ENCODE measurements at regions not wholly inside any gene's neighbourhood (a gene's known extent, or its start where the extent isn't known, plus 50 kb on each side); places are given as distances from the start of the nearest gene placed in this dataset.
A peak's percentile ranks its signal among the peaks of the same experiment; 100 is the strongest.
"Not testable (repeated sequence)": the region's sequence is repeated elsewhere in the genome, so short reads cannot be mapped to it uniquely, and the experiment has no call there.

DNA sequence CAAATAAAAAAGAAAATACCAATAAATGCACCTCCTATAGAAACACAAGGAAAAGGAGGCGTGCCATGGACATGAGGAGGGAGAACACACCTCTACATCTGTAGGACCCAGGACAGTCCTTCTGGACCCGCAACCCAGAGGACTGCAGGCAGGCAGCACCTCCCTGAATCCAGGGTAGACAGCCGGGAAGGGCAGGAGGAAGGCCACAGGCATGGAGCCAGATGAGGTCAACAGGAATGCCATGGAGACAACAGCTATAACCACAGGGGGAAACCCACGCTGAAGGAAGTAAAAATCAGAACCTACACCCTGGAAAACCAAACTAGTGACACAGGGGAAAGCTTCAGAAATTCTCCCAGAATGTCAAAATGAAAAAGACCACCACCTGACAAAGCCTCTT is 248.8 kb upstream of the NSMCE3 start:
- H3K27ac ChIP-seq: no peak overlapping the region
- DNase-seq (ENCODE audit: low read depth, low spot score): no peak

DNA sequence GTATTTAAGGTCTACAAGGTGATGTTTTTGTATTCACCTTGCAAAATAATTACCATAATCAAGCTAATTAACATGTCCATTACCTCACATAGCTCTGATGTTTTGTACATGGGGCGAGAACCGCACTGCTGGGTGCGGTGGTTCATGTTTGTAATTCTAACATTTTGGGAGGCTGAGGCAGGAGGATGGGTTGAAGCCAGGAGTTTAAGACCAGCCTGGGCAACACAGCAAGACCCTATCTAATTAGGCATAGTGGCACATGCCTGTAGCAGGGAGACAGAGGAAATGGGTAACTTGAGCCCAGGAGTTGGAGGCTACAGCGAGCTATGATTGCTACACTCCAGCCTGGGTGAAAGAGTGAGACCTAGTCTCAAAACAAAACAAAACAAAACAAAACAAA is 248.2 kb upstream of the NSMCE3 start:
- no peak for DNase-seq (ENCODE audit: low read depth, low spot score)
- no peak overlapping the region for H3K27ac ChIP-seq

DNA sequence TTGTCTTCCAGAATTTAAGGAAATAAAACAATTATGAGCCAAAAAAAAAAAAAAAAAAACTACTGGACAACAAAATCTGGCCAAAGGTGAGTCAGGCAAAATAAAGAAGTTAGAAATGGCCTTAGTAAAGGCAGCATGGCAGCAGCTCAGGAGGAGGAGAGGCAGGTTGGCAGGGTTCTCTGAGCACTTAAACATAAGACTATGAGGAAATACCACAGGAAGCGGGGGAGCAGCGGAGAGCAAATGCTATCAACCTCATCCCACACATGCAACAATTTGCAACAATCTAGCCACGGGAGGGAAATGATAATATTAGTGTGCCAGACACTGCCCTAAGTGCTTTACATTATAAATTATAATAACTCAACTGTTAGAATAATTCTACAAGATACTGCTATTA is 247.3 kb upstream of the NSMCE3 start:
- no peak for DNase-seq (ENCODE audit: low read depth, low spot score)
- H3K27ac ChIP-seq: no peak overlapping the region

DNA sequence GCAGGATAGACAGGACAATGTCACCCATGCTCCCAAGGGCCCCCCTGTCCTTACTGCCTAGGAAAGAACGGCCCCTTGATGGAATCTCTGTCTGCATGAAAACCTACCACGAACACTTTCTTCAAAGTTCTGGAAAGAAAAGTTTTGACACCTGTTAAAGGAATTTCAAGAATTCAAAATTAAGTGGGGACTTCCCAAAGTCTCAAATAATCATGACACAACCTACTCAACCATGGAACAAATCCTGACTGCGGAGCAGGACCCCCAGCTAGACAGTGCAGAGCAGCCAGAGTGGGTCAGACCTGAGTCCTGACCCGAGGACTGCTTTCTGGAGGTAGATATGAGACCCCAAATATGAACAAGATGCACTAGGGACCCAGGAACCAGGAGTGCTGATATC is 245.3 kb upstream of the NSMCE3 start:
- H3K27ac ChIP-seq: no peak overlapping the region
- DNase-seq (ENCODE audit: low read depth, low spot score): no peak

DNA sequence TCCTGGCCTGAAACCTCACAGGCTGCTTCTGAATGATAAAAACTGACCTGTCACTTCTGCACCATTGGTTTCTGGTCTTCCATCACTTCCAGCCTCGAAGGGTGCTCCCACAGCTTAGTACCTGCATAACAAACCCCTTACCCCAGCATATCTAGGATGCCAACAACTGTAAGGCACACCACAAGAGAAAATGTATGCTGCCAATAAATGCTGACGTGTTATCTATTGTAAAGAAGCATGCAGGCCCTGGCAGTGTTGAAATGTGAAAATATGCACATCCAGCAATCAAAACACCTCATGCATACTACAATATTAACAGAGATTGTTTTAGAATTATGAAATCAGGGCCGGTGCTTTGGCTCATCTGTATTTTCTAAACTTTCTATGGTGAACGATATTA is 242.0 kb upstream of the NSMCE3 start:
- DNase-seq (ENCODE audit: low read depth, low spot score): no peak

DNA sequence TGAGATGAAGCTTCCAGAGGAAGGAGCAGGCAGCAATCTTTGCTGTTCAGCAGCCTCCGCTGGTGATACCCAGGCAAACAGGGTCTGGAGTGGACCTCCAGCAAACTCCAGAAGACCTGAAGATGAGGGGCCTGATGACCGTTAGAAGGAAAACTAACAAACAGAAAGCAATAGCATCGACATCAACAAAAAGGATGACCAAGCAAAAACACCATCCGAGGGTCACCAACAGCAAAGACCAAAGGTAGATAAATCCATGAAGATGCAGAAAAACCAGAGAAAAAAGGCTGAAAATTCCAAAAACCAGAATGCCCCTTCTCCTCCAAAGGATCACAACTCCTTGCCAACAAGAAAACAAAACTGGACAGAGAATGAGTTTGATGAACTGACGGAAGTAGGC is 235.9 kb upstream of the NSMCE3 start:
- not testable (repeated sequence) for DNase-seq (ENCODE audit: low read depth, low spot score); H3K27ac ChIP-seq

More for the DNA sequence above, 242.0 kb upstream of the NSMCE3 start:
- no peak overlapping the region for H3K27ac ChIP-seq

DNA sequence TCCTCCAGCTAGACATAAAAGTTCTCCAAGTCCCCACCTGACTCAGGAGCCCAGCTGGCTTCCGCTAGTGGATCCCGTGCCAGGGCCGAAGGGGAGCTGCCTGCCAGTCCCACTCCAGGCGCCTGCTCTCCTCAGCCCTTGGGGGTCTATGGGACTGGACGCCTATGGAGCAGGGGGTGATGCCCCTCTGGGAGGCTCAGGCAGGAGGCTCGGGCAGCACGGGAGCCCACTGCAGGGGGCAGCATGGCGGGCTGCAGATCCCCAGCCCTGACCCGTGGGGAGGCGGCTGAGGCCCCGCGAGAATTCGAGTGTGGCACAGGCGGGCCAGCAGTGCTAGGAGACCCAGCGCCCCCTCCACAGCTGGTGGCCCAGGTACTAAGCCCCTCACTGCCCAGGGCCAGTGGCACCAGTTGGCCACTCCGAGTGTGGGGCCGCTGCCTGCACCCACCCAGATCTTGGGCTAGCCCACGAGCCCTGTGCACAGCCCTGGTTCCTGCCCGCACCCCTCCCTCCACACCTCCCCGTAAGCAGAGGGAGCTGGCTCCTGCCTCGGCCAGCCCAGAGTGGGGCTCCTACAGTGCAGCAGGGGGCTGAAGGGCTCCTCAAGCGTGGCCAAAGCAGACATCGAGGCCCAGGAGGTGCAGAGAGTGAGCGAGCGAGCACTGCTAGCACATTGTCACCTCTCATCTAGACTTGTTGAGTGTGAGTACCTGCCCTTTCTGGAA is 221.3 kb upstream of the NSMCE3 start:
- DNase-seq (ENCODE audit: low read depth, low spot score): no peak
- no peak overlapping the region for H3K27ac ChIP-seq

DNA sequence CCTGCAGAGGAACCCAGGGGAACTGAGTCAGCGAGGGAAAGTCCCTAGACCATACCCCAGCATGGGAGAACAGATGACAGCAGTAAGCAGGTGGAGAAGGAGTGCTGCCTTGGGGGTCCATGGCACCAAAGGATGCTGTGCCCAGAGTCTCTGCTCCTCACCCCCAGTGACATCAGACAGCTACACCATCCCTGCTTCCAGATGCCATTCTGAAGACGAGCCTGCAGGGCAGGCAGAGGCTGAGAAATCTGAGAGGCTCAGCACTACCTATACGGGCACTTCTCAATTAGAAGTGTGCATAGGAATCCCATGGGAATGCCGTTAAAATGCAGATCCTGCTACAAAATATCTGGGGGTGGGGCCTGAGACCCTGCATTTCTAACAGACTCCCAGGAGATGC is 211.3 kb upstream of the NSMCE3 start:
- no peak for DNase-seq (ENCODE audit: low read depth, low spot score)
- no peak overlapping the region for H3K27ac ChIP-seq

DNA sequence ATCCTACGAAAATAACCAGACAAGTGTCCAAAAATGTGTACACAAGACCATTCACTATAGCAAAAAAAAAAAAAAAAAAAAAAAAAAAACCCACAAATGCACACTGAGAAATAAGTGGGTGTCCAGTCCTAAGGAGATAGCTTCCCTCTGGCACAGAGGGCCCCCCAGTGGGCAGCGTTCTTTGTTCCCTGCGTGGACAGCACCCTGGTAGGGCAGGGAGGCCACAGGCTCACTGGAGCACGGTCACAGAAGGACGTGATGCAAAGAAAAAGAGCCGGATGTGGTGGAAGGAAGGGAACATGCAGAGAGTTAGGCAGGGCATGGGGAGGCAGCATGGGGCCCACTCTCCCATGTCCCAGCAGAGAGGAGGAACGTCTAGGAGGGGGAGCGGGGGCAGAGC is 210.7 kb upstream of the NSMCE3 start:
- DNase-seq (ENCODE audit: low read depth, low spot score): no peak

DNA sequence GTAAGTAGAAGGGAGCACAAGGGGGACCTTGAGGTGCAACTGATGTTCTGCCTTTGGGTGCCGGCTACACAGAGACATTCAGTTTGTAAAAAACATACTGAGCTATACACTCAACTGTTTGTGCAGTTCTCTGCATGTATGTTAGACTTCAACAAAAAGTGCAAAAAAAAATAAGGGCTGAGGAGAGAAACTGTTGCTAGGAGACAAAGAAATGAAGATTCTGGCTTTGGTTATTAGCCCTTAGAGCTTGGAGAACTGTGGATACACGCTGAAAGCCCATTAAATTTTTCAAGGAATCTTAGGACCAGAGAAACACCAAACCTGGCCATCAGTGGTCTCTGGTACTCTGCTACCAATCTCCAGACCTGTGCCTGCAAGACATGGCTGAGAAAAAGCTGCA is 207.6 kb upstream of the NSMCE3 start:
- DNase-seq (ENCODE audit: low read depth, low spot score): no peak
- H3K27ac ChIP-seq: no peak overlapping the region

More for the DNA sequence above, 210.7 kb upstream of the NSMCE3 start:
- H3K27ac ChIP-seq: no peak overlapping the region

DNA sequence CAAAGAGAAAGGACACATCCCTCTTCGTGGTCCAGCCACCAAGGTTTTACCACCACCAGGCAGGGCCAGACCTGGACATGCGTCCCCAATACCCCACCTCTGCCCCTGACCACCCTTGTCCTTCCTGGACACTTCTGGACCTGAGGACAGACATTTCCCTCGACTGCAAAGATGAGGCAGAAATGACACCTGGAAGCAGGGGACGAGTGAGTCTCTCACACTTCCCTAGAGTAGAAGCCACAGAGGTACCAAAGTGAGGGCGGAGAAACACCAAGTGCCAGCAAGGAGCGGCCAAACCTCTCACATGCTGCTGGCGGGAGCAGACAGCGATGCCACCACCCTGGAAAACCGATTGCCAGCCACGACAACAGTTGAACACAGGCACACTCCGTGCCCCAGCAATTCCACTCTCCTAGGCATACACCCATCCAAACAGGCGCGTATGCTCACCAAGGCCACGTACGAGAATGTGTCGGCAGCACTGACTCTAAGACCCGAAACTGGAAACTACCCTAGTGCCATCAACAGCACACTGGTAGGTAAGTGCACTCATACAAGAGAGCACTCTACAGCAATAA is 207.0 kb upstream of the NSMCE3 start:
- no peak overlapping the region for H3K27ac ChIP-seq
- DNase-seq (ENCODE audit: low read depth, low spot score): no peak

DNA sequence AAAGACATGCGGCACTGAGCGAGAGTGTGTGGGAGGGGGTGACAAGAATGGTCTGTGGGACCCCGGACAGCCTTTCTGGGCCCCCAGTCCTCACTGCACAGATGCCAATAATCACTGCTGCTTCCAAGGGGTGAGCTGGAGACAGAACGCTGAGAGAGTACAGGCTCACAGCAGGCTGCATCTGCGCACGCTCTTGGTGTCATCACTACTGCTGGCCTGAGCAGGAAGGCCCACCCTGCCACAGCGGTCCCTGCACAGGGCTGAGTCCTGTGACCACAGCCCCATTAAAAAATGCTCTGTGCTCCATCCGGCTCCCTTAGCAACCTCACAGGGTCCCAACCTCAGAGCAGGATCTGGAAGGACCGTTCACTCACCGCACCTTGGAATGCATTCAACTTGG is 205.5 kb upstream of the NSMCE3 start:
- DNase-seq (ENCODE audit: low read depth, low spot score): no peak
- H3K27ac ChIP-seq: no peak overlapping the region

DNA sequence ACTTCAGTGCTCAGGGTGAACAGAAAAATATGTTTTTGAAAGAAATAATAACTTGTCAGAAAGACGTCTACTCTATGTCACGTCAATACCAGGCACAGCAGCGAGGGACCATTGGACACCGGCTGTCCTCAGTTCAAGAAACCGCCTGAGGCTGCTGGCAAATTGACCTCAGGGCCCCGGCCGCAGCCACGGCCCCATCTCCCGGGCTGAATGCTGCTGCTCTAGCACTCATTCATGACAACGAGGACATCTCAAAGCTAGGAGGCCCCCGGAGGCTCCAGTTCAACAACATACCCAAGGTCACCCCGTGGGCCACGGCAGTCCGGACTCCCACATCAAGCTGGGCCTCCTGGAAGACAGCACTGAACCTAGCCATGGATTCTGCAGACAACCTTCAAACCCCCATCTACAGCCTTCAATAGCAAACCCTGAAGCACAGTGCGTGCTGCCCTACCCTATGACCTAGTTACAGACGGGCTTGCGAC is 204.0 kb upstream of the NSMCE3 start:
- no peak for DNase-seq (ENCODE audit: low read depth, low spot score)
- no peak overlapping the region for H3K27ac ChIP-seq

DNA sequence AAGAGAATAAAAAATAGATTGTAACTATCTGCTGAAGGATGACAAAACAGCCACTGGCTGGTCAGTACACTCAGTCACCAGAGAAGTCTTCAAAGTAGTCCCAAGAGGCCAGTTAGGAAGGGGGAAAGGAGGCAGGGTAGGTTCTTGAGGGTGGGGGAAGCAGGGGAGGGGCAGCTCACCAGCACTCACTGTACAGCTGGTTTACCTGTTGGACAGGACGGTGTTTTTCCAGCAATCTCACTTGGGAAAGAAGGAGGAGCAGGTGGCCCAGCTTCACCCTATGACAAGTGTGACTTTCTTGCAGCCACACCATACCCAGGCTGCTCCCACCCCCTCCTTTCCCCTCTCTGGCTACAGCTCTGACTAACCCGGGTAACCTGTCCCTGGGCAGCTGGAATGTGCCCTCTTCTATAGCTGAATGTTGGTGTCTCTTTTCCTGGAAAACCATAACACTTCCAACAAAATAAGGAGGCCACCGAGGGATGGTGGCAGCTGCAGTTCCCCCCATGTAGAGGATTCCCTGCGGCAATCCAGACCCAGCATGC is 203.4 kb upstream of the NSMCE3 start:
- no peak for DNase-seq (ENCODE audit: low read depth, low spot score)
- H3K27ac ChIP-seq: no peak overlapping the region

DNA sequence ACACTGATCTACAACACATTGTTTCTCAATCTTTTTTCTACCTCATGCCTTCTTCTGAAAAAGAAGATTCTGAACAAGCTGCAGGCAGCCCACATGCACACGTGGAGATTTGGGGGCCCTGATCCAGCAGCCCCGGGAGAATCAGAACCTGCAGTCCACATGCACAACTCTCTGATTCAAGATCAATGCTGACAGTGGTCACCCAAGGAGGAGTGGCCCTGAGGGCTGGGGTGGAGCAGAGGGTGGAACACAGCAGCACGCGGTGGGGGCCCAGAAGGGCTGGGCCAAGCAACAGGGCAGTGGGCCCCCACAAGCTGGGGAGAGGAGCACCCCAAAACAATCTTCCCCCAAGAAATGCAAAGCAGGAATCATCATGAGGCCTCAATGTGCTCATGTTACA is 202.1 kb upstream of the NSMCE3 start:
- H3K27ac ChIP-seq: no peak overlapping the region
- no peak for DNase-seq (ENCODE audit: low read depth, low spot score)

DNA sequence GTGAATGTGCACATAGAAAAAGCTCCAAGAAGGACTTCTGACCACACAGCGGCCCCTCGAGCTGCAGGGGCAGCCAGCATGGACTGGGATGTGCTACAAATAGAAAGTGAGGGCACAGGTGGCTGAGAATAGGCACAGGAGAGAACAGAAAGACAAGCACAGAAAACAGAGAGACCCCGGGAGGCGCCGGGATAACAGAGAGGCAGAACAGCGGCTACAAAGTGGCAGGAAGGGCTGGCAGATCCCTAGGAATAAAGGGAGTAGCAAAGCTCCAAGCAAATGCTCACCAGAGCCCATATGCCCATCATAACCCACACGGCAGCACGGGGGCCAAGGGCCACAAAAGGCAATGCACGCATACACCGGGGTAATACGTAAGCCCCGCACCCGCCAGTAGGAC is 201.7 kb upstream of the NSMCE3 start:
- H3K27ac ChIP-seq: peak overlapping the region; percentile 87
- no peak for DNase-seq (ENCODE audit: low read depth, low spot score)

DNA sequence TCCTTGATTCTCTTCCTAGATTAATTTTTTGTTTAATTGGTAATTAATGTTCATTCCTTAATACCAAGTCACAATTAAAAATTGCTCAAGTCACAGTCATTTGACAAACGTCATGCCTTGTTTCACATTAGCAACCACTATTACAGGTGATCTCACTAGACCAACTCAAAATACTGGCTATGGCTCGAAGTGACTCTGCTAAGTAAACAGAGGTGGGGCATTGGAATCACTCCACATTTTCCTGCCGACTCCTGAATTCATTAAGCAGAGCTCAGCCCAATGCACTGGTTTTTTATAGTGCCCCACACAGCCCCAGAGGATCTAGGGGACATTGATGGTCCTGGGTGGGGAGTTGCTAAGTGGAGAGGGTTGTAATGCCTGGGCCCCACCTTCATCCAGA is 201.2 kb upstream of the NSMCE3 start:
- peak; percentile 77 for DNase-seq (ENCODE audit: low read depth, low spot score)

DNA sequence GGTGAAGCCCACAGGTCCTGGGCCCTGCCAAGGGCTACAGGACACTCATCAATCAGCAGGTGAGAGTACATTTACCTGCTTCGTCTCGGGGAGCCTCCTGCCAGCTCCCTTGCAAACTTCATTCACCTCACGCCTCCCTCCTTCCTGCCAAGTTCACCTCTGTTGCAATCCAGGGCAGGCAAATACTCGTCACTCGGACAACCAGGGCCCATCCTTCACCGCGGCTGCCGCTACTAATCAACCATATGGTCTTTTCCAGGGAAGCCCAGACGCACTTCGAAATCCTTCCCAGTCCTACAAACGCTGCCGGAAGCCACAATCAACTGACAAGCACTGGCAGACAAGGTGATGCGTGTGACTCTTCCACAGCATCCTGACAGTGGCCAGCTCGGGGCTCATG is 200.7 kb upstream of the NSMCE3 start:
- H3K27ac ChIP-seq: peak overlapping the region; percentile 87
- peak; percentile 31 for DNase-seq (ENCODE audit: low read depth, low spot score)

More for the DNA sequence above, 201.2 kb upstream of the NSMCE3 start:
- peak overlapping the region; percentile 87 for H3K27ac ChIP-seq

DNA sequence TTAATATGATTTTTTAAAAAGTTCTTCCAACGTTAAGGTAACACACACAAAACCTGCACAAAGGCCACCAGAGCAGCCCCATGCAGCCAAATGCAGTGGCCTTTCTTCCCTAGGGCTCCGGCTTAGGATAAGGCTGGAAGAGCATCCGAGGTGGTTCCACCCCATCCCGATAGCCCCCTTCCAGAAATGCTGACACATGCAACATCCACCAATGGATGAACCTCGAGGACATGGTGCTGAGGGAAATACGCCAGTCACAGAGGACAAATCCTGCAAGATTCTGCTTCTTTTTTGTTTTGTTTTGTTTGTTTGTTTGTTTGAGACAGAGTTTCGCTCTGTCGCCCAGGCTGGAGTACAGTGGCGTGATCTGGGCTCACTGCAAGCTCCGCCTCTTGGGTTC is 199.3 kb upstream of the NSMCE3 start:
- no peak for DNase-seq (ENCODE audit: low read depth, low spot score)
- no peak overlapping the region for H3K27ac ChIP-seq

DNA sequence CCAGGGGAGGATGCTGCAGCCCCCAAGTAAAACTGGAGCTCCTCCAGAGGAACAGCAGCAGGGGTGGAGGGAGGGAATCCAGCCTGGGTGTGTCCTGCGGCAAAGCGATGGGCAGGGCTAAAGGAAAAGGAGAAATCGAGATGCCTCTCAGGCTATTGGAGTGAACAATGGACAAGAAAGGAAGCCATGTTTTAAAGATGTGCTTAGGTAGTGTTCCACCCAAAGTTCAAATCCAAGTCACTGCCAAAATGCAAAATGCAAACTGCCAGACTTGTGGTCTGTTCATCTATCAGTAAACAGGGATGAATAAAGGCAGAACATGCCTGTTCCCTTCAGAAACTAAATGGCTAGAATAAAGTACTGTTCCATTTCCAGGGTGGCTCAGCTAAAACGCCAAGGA is 197.5 kb upstream of the NSMCE3 start:
- no peak overlapping the region for H3K27ac ChIP-seq
- DNase-seq (ENCODE audit: low read depth, low spot score): no peak

DNA sequence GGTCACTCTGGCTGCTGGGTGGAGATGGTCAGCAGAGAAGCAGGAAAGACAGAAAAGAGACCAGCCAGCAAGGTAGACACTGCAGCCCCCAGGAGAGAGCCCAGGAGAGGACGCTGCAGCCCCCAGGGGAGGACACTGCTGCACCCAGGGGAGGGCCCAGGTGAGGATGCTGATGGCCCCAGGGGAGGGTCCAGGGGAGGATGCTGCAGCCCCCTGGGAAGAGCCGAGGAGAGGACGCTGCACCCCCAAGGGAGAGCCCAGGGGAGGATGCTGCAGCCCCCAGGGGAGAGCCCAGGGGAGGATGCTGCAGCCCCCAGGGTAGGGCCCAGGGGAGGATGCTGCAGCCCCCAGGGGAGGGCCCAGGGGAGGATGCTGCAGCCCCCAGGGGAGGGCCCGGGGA is 196.7 kb upstream of the NSMCE3 start:
- no peak for DNase-seq (ENCODE audit: low read depth, low spot score)
- H3K27ac ChIP-seq: no peak overlapping the region

DNA sequence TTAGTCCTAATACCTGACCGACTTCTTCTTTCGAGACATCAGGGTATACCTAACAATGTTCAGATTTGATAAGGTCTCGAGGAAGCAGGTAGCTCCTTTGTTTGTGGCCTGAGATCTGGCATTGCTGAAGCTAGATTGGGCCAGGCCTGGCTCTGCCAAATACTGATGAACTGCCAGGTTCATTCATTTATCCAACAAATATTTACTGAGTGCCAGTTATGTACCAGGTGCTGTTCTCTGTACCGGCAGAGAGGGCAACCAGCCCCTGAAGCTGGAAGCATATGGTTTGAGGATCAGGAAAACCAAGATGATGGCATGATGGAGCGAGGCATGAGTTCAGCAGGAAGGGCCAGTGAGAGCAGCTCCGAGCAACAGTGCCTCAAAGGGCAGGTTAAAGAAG is 196.2 kb upstream of the NSMCE3 start:
- H3K27ac ChIP-seq: no peak overlapping the region
- no peak for DNase-seq (ENCODE audit: low read depth, low spot score)
